ENCODE measurements at regions not wholly inside any gene's neighbourhood (a gene's known extent, or its start where the extent isn't known, plus 50 kb on each side); places are given as distances from the start of the nearest gene placed in this dataset.

GRCh38 chr3:152054315-152054714 is 180.9 kb downstream of the SUCNR1 start:
- no peak for DNase-seq

DNA sequence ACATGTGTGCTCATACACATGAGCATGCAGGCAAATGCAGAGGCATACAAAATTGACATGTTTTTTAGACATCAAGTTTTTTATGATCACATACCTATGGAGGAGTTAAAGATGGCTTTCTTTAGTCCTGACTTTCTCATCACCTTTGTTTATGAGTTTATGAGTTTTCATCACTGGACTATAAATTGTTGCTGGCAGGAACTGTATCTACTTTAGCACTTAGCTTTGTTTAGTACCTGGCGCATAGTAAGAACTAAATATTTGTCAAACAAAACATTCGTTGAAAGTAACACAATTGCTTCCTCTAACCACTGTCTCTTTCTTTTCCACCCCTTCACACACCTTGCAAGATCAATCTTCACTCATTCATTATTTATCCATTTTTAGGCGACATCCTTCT is 182.6 kb downstream of the SUCNR1 start:
- no peak for DNase-seq

GRCh38 chr3:152056481-152056880 is 183.0 kb downstream of the SUCNR1 start:
- DNase-seq = no peak

DNA sequence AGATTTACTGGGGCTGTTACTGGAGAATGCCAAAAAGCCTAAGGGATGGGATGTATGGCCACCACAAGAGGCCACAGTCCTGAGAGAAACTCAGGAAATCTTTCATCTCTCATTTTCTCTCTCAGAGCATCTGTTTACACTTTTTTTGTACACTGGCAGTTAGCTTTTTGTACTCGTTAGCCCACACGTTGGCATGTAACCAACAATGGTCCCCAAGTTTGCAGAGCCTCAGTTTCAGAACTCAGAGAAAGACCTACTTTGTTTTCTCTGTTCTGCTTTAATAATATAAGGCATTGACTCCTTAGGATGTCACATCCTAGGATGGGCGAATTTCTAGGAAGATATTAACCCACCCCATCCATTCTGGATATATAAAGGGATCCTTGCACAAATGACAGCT is 183.5 kb downstream of the SUCNR1 start:
- no peak for DNase-seq

- no peak for DNase-seq
Measured at GRCh38 chr3:152058856-152059255, 185.4 kb downstream of the SUCNR1 start.

GRCh38 chr3:152060701-152061100 is 187.3 kb downstream of the SUCNR1 start:
- peak; percentile 18 for DNase-seq

GRCh38 chr3:152061296-152061695 is 187.9 kb downstream of the SUCNR1 start:
- no peak for DNase-seq

DNA sequence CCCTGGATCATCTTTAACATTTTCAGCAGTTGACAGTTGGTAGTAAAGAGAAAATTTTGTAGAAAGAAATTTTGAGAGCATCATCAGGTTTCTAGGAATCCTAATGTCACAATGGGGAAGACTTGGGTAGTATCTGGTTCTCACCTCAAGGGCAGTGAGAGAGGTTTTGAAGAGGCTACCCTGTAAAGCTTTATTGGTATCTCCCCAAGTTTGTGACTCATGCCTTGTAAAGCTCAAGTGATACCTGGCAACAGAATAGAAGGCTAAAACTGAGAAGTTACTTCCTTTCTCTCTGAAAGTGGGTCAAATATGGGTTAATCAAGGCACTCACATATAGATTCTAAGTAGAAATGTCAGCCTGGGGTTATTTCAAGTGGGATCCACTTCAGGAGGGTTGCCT is 196.4 kb downstream of the SUCNR1 start:
- DNase-seq = no peak

GRCh38 chr3:152071315-152071714 is 197.4 kb upstream of the MBNL1 start:
- DNase-seq = no peak

DNA sequence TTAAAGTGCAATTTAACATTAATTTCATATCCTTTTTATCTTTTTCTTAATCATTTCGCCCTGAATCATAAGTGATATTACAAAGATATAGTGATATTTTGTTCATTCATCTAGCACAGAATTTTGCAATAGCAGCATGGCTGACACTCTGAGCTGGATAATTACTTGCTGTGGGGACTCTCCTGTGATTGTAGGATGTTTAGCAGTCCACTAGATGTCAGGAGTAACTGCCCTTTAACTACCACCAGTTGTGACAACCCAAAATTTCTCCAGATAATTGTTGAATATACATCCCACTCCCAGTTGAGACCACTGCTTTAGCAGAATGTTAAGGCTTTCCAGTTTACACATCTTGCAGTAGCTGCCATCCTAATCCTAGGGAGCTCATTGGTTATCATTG is 196.8 kb upstream of the MBNL1 start:
- DNase-seq = no peak

DNA sequence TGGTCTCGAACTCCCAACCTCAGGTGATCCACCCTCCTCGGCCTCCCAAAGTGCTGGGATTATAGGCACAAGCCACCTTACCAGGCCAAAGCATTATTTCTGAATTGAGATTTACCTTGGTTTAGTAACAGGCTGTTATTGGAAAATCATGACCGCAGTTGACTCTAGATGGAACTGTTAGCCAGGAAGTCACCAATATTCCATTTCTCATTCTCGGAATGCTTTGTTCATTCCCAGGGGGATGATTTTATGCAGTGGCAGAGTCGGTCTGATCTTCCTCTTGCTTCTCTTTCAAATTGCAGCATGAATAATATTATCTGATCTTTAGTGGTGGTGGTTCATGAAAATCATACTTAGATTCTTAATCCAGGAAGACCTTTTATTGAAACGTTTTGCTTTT is 195.5 kb upstream of the MBNL1 start:
- DNase-seq = no peak

GRCh38 chr3:152076148-152076547 is 192.6 kb upstream of the MBNL1 start:
- DNase-seq = no peak

DNA sequence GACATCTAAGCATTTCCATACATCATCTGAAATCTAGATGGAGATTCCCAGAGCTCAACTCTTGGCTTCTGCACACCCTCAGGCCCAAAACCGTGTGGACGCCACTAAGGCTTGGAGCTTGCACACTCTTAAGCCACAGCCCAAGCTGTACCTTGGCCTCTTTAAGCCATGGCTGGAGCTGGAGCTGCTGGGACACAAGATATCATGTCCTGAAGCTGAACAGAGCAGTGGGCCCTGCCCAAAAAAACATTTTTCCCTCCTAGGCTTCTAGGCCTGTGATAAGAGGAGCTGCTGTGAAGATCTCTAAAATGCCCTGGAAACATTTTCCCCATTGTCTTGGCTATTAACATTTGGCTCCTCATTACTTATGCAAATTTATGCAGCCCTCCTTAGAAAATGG is 188.7 kb upstream of the MBNL1 start:
- DNase-seq = no peak

DNA sequence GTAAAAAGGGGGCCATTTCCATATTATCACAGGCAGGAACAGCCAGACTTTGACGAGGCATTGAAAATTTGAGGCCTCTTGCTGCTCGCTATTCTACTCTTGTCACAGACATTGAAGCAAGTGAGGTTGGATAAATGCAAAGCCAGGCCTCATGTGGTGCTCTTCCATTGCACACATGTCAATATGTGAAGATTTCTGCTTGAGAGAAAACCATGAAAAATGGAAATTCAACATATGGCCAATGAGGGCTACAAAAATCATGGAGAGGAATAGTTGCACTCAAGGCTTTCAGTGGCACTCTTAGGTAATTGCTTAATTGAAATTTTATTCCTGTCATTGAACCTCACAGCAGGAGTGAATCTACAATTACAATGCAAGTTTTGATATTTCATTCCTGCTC is 185.6 kb upstream of the MBNL1 start:
- DNase-seq = no peak

- peak; percentile 5 for DNase-seq
Measured at GRCh38 chr3:152084441-152085158, 184.1 kb upstream of the MBNL1 start.

DNA sequence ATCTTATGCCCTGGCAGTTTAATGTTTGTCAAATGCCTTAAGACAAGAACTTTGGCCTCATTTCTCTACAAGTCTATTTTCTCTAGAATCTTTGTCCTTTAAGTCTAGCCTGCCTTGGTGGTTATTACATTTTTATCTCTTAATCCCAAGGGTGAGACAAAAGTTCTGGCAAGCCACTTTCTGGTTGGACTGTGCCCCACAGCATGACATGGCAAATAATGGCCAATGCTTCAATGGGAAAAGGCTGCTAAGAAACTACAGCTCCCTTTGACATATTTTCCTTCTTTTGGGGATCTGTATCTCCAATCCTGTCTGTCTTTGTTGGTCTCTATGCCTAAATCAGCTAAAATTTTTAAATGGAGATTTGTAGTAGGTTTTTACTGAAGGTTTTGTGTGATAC is 181.6 kb upstream of the MBNL1 start:
- no peak for DNase-seq

GRCh38 chr3:152089528-152089927 is 179.2 kb upstream of the MBNL1 start:
- DNase-seq = no peak

DNA sequence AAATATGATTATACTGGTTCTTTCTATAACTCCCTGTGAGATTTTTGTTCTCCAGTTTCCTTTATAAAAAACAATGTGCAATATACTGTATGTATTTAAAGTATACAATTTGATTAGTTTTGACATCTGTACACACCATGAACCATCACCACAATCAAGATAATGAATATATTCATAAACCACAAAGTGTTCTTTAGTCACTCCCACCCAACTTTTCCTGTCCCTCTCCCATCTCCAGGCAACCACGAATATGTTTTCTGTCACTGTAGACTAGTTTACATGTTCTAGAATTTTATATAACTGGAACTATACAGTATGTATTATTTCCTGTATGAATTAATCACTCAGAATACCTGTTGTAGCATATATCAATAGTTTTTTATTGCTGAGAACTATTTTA is 177.0 kb upstream of the MBNL1 start:
- DNase-seq = no peak

DNA sequence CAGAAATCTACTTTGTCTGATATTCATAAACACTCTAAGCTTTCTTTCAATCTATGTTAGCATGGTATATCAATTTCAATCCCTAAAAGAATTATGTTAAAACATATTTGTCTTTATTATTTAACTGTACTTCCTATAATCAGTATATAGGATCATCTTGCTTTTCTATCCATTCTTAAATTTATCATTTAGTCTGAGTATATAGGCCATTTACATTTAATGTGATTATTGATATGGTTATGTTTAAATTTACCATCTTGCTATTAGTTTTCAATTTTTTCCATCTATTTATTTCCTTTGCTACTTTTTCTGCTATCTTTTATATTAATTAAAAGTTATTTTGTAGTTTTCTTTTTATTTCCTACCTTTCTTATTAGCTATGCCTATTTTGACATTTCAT is 174.8 kb upstream of the MBNL1 start:
- DNase-seq = no peak

- DNase-seq = no peak
Measured at GRCh38 chr3:152094406-152094805, 174.3 kb upstream of the MBNL1 start.

- no peak for DNase-seq
Measured at GRCh38 chr3:152095472-152095871, 173.3 kb upstream of the MBNL1 start.

GRCh38 chr3:152096280-152096906 is 172.3 kb upstream of the MBNL1 start:
- no peak for DNase-seq

GRCh38 chr3:152097120-152097519 is 171.6 kb upstream of the MBNL1 start:
- DNase-seq = no peak

- no peak for DNase-seq
Measured at GRCh38 chr3:152097770-152098169, 171.0 kb upstream of the MBNL1 start.
